Mesodermal cell (in vitro differentiated cells): ENCODE measurements at regions not wholly inside any gene's neighbourhood (a gene's known extent, or its start where the extent isn't known, plus 50 kb on each side); places are given as distances from the start of the nearest gene placed in this dataset.

ENCODE experiments used
- H3K27ac ChIP-seq: 2 replicates; pipeline ENCODE4 v1.7.0; 2013; ENCODE audit warnings: mild to moderate bottlenecking, low read depth, low read length, moderate library complexity; ENCODE audit not compliant: severe bottlenecking
- H3K36me3 ChIP-seq: 2 replicates; pipeline ENCODE4 v1.7.1; 2013; ENCODE audit warnings: mild to moderate bottlenecking, low read length, moderate library complexity; ENCODE audit not compliant: control insufficient read depth, insufficient read depth
- H3K4me1 ChIP-seq: one replicate; pipeline ENCODE4 v1.7.1; 2013; ENCODE audit warnings: mild to moderate bottlenecking, low read length; ENCODE audit not compliant: insufficient read depth, control insufficient read depth, poor library complexity, severe bottlenecking
- H3K4me3 ChIP-seq: 2 replicates; pipeline ENCODE4 v1.7.0; 2013; ENCODE audit warnings: low read length, control low read depth, mild to moderate bottlenecking; ENCODE audit not compliant: insufficient read depth, poor library complexity, severe bottlenecking; ENCODE audit errors: extremely low read depth
- H3K9me3 ChIP-seq: 2 replicates; pipeline ENCODE4 v1.7.1; 2013; ENCODE audit warnings: mild to moderate bottlenecking, low read length, moderate library complexity; ENCODE audit not compliant: control insufficient read depth
- WGBS, 2 experiments: methylation state at CpG; one replicate each; pipeline ENCODE4 v1.1.5; 2013; ENCODE audit warnings: missing lambda C conversion rate in 2 of 2; ENCODE audit not compliant: insufficient coverage in 2 of 2; 5-methylcytosine and 5-hydroxymethylcytosine counted together

DNA sequence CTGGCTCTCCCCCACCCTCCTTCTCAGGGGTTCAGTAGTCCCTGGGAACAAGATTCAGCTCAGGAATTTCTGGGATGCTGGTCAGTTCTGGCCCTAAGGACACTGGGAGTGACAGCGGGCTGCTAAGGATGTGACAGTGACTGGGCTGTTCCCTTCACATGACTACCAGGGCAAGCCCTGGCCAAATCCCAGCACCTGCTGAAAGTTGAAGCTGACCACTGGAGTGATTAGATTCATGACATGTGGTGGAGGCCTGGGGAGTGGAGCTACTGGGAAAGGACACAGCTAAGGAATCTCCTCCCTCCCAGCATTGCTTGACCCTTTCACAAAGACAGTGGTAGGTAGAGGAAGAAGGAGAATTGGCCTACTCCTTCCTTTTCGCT lies 204.9 kb downstream of the DAD1 start:
- H3K4me3 ChIP-seq = no peak overlapping the region
- WGBS, 2 experiments = 91 to 100% methylated on average over 1 of the region's 2 CpGs
- no peaks in the 10 kb centered on the region for H3K9me3 ChIP-seq
- H3K27ac ChIP-seq = no peak overlapping the region
- H3K36me3 ChIP-seq = no peaks in the 10 kb centered on the region
- peaks cover 4% of the 10 kb centered on the region for H3K4me1 ChIP-seq

DNA sequence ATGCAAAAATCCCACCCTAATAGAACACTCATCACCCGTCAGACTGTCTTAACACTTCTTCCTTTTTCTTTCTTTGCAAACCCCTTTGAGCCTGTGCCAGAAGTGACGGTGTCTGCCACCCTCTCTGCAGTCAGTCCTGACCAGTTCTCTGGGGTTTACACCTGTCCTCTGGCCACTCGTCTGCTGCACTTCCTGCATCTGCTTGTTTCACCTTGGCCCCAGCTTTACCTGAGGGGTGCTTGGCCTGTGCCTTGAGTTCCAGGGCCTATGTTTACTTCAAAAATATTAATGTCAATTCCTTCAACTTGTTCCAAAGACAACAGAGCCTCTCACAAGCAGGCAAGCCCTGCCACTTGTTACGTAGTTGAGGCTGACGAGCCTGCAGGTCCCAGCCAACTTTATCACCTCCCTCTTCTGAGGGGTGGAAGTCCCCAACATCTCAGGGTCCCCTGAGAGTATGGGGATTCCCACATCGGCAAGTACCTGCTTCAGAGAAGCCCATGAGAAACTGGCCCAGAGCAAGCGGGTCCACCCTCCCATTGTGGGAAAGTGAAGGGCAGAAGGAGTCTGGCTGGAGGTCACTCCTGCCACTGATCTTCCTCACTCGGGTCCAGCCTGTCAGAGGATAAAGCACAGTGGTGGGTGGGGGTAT lies 205.4 kb downstream of the DAD1 start:
- Histone ChIP-seq H3K27ac (no peak overlapping the region), H3K36me3 (no peaks in the 10 kb centered on the region), H3K4me3 (no peak overlapping the region), H3K4me1 (no peaks in the 10 kb centered on the region), H3K9me3 (no peaks in the 10 kb centered on the region)
- 92 to 97% methylated on average over 5 to 6 of the region's 8 CpGs for WGBS, 2 experiments

DNA sequence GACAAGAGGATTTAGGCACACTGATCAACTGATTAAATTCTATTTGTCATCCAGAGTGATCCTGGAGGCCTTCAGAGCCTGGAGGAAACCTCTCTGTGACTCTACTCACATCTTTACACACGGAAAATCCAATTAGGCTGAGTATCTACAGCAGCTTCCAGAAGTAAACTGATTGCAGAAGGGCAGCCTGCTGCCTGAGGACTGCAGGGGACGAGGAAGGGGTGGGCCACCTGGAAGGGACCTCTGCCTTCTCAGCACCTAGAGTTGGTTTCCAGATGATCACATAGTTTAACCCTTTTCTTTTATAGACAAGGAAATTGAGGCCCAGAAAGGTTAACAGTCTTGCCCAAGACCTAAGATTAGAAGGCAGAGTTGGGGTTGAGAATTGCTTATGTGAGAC lies 206.1 kb downstream of the DAD1 start:
- WGBS, 2 experiments = 90 to 92% methylated on average over 1 to 2 of the region's 2 CpGs
- H3K36me3 ChIP-seq = no peaks in the 10 kb centered on the region
- no peak overlapping the region for H3K27ac ChIP-seq
- H3K4me1 ChIP-seq = no peaks in the 10 kb centered on the region
- H3K9me3 ChIP-seq = no peaks in the 10 kb centered on the region
- no peak overlapping the region for H3K4me3 ChIP-seq

DNA sequence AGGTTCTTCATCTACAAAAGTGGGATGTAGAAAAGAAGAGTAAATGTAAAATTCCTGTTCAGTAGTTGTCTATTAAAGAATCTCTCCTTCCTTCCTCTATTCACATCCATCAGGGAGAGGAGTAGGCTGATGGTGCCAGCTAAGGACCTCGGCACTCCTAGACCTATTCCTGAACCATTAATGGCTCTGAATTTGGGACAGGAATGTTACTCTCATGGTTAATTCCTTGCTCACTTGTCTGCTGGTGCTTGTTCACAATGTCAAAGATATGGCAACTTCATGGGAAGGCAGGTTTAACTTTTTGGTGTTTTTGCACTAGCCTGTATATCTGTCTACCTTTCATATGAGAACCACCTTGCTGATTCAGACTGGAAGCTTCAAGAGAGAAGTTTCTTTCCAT lies 206.6 kb downstream of the DAD1 start:
- Histone ChIP-seq H3K9me3 (no peaks in the 10 kb centered on the region), H3K4me1 (no peaks in the 10 kb centered on the region), H3K4me3 (no peak overlapping the region), H3K36me3 (no peaks in the 10 kb centered on the region), H3K27ac (no peak overlapping the region)
- 83% methylated on average over 1 of the region's 1 CpG; no CpG with 5 or more reads in 1 of the 2 experiments for WGBS, 2 experiments

DNA sequence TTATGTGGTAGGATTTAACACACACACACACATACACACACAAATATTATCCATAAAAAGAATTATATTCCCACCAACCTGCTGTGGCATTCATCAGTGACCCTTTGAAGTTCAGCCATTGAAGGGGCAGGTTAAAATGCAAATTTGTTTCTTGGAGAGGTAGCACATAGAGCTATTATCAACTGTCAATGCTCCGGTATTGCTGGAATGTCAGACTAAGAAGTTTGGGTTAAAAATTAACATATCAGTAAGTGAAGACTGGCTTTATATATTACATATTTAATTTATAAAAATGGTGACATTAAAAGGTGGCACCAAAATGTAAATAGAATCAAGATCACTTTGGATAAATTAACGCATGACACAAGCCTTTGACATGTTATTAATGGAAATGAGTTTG lies 207.3 kb downstream of the DAD1 start:
- 100% methylated on average over 1 of the region's 2 CpGs; no CpG with 5 or more reads in 1 of the 2 experiments for WGBS, 2 experiments
- Histone ChIP-seq H3K36me3 (no peaks in the 10 kb centered on the region), H3K4me3 (no peak overlapping the region), H3K4me1 (no peaks in the 10 kb centered on the region), H3K27ac (no peak overlapping the region), H3K9me3 (no peaks in the 10 kb centered on the region)

- Histone ChIP-seq H3K4me3 (no peak overlapping the region), H3K4me1 (no peaks in the 10 kb centered on the region), H3K36me3 (no peaks in the 10 kb centered on the region), H3K27ac (no peak overlapping the region), H3K9me3 (no peaks in the 10 kb centered on the region)
- WGBS, 2 experiments = 84 to 88% methylated on average over 2 of the region's 3 CpGs
Observed at GRCh38 chr14:22381408-22381760, 207.6 kb downstream of the DAD1 start.

DNA sequence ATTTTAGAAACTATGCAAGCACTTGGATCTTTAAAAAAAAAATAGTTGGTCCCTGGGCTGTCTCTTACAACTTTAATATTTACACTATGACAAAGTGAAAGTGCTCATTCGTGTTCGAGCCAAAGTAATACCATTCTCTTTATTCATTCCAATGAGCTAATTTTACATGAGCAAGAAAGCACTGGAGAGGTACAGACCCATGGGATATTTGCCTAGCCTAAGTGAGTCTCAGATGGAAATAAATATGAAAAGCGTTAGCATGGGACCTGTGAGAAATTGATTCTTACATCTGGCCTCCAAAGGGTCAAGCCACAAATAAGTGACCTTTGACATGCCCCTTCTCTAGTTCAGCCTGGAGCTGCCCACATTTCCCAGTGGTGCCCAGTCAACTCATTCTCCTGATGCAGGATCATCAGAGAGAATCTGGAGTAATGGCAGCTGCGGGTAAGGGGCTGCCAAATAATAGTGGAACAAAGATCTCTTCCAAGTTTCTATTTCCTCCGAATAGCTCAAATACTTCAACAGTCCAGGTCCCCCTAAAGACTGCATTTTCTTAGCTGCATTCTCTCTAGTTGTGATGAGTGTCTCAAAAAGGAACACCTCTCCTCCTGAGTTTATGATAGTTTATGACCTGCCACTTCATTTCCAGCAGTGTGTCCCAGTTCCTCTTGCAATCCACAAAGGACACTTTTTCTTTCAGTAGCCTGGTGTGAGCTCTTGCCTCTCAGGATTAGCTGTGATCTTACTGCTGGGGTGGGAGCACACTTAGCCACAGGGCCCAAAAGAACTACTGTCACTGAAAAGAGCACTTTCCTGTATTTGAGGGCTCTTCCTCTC lies 208.2 kb downstream of the DAD1 start:
- no peaks in the 10 kb centered on the region for H3K9me3 ChIP-seq
- no peak overlapping the region for H3K27ac ChIP-seq
- H3K4me3 ChIP-seq = no peak overlapping the region
- H3K36me3 ChIP-seq = no peaks in the 10 kb centered on the region
- H3K4me1 ChIP-seq = no peaks in the 10 kb centered on the region
- WGBS, 2 experiments = 95% methylated on average over 2 of the region's 5 CpGs; no CpG with 5 or more reads in 1 of the 2 experiments

DNA sequence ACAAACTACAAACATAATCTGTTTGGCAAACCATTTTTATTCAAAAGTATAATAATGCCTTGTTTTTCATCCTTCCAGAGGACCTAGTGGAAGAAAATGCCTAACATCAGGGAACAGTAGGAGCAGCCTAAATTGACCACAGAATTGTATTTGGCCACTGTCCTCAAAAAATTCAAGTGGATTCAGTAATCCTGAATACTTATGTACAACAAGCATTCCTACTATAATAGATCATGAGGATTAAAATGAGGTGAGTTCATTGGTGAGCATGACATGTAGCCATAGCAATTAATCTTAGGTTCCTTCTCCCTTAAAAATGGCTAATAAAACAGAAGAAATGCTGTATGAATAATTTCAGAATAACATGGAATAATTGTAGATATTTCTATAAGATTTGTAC lies 209.3 kb downstream of the DAD1 start:
- Histone ChIP-seq H3K4me1 (no peaks in the 10 kb centered on the region), H3K36me3 (no peaks in the 10 kb centered on the region), H3K9me3 (no peaks in the 10 kb centered on the region), H3K4me3 (no peak overlapping the region), H3K27ac (no peak overlapping the region)

GRCh38 chr14:22378181-22378580 lies 210.8 kb downstream of the DAD1 start:
- no peaks in the 10 kb centered on the region for H3K4me1 ChIP-seq
- no peak overlapping the region for H3K4me3 ChIP-seq
- no peak overlapping the region for H3K27ac ChIP-seq
- H3K9me3 ChIP-seq = no peaks in the 10 kb centered on the region
- H3K36me3 ChIP-seq = no peaks in the 10 kb centered on the region
- 100% methylated on average over 1 of the region's 2 CpGs; no CpG with 5 or more reads in 1 of the 2 experiments for WGBS, 2 experiments

- no peak overlapping the region for H3K4me3 ChIP-seq
- no peaks in the 10 kb centered on the region for H3K4me1 ChIP-seq
- H3K27ac ChIP-seq = no peak overlapping the region
- H3K36me3 ChIP-seq = no peaks in the 10 kb centered on the region
- no peaks in the 10 kb centered on the region for H3K9me3 ChIP-seq
- 33% methylated on average over 1 of the region's 2 CpGs; no CpG with 5 or more reads in 1 of the 2 experiments for WGBS, 2 experiments
Observed at GRCh38 chr14:22375321-22375930, 213.6 kb downstream of the DAD1 start.
